ENCODE measurements at regions not wholly inside any gene's neighbourhood (a gene's known extent, or its start where the extent isn't known, plus 50 kb on each side); places are given as distances from the start of the nearest gene placed in this dataset.

GRCh38 chr13:63198071-63198470 lies 1782.4 kb upstream of the PCDH20 start:
- H3K27ac ChIP-seq: no peak overlapping the region
- no peak for TF ChIP-seq CTCF (IDR thresholded peaks at IDR 0.05; ENCODE audit: low read depth, low read length)
- no peaks in the 10 kb centered on the region for H3K4me1 ChIP-seq (ENCODE audit: low read depth)
- H3K9me3 ChIP-seq (ENCODE audit: low read depth): no peaks in the 10 kb centered on the region
- peak in 1 of 2 donors; percentile 29 for DNase-seq (ENCODE audit: low read depth in 1 of 2, low spot score in 1 of 2)
- no peaks in the 10 kb centered on the region for H3K27me3 ChIP-seq
- H3K36me3 ChIP-seq: no peaks in the 10 kb centered on the region
- H3K4me3 ChIP-seq: no peak overlapping the region

- H3K27ac ChIP-seq: no peak overlapping the region
- no peak for DNase-seq (ENCODE audit: low read depth in 1 of 2, low spot score in 1 of 2)
- H3K4me3 ChIP-seq: no peak overlapping the region
- H3K36me3 ChIP-seq: no peaks in the 10 kb centered on the region
- no peaks in the 10 kb centered on the region for H3K4me1 ChIP-seq (ENCODE audit: low read depth)
- no peak for TF ChIP-seq CTCF (IDR thresholded peaks at IDR 0.05; ENCODE audit: low read depth, low read length)
- H3K9me3 ChIP-seq (ENCODE audit: low read depth): no peaks in the 10 kb centered on the region
- no peaks in the 10 kb centered on the region for H3K27me3 ChIP-seq
These were observed 1780.1 kb upstream of the PCDH20 start for GRCh38 chr13:63195726-63196125.

GRCh38 chr13:63190742-63191141 lies 1775.1 kb upstream of the PCDH20 start:
- peak in 1 of 2 donors; percentile 22 for DNase-seq (ENCODE audit: low read depth in 1 of 2, low spot score in 1 of 2)
- no peak overlapping the region for H3K27ac ChIP-seq
- H3K4me1 ChIP-seq (ENCODE audit: low read depth): no peaks in the 10 kb centered on the region
- no peaks in the 10 kb centered on the region for H3K36me3 ChIP-seq
- no peaks in the 10 kb centered on the region for H3K27me3 ChIP-seq
- no peak for TF ChIP-seq CTCF (IDR thresholded peaks at IDR 0.05; ENCODE audit: low read depth, low read length)
- H3K9me3 ChIP-seq (ENCODE audit: low read depth): no peaks in the 10 kb centered on the region
- no peak overlapping the region for H3K4me3 ChIP-seq

GRCh38 chr13:63190219-63190618 lies 1774.6 kb upstream of the PCDH20 start:
- Histone ChIP-seq H3K4me3 (no peak overlapping the region), H3K4me1 (ENCODE audit: low read depth) (no peaks in the 10 kb centered on the region), H3K36me3 (no peaks in the 10 kb centered on the region), H3K27me3 (no peaks in the 10 kb centered on the region), H3K27ac (no peak overlapping the region), H3K9me3 (ENCODE audit: low read depth) (no peaks in the 10 kb centered on the region)
- DNase-seq (ENCODE audit: low read depth in 1 of 2, low spot score in 1 of 2): no peak
- no peak for TF ChIP-seq CTCF (IDR thresholded peaks at IDR 0.05; ENCODE audit: low read depth, low read length)

- Histone ChIP-seq H3K27ac (no peak overlapping the region), H3K9me3 (ENCODE audit: low read depth) (no peaks in the 10 kb centered on the region), H3K27me3 (no peaks in the 10 kb centered on the region), H3K4me1 (ENCODE audit: low read depth) (no peaks in the 10 kb centered on the region), H3K4me3 (no peak overlapping the region), H3K36me3 (no peaks in the 10 kb centered on the region)
- no peak for TF ChIP-seq CTCF (IDR thresholded peaks at IDR 0.05; ENCODE audit: low read depth, low read length)
- DNase-seq (ENCODE audit: low read depth in 1 of 2, low spot score in 1 of 2): no peak
These were observed 1774.1 kb upstream of the PCDH20 start for GRCh38 chr13:63189712-63190111.

- Histone ChIP-seq H3K27ac (no peak overlapping the region), H3K4me1 (ENCODE audit: low read depth) (no peaks in the 10 kb centered on the region), H3K4me3 (no peak overlapping the region), H3K27me3 (no peaks in the 10 kb centered on the region), H3K9me3 (ENCODE audit: low read depth) (no peaks in the 10 kb centered on the region), H3K36me3 (no peaks in the 10 kb centered on the region)
- TF ChIP-seq CTCF (IDR thresholded peaks at IDR 0.05; ENCODE audit: low read depth, low read length): no peak
- peak; percentile 3 to 48 for DNase-seq (ENCODE audit: low read depth in 1 of 2, low spot score in 1 of 2)
These were observed 1769.0 kb upstream of the PCDH20 start for GRCh38 chr13:63184693-63185092.
